ENCODE measurements at regions not wholly inside any gene's neighbourhood (a gene's known extent, or its start where the extent isn't known, plus 50 kb on each side); places are given as distances from the start of the nearest gene placed in this dataset.

DNA sequence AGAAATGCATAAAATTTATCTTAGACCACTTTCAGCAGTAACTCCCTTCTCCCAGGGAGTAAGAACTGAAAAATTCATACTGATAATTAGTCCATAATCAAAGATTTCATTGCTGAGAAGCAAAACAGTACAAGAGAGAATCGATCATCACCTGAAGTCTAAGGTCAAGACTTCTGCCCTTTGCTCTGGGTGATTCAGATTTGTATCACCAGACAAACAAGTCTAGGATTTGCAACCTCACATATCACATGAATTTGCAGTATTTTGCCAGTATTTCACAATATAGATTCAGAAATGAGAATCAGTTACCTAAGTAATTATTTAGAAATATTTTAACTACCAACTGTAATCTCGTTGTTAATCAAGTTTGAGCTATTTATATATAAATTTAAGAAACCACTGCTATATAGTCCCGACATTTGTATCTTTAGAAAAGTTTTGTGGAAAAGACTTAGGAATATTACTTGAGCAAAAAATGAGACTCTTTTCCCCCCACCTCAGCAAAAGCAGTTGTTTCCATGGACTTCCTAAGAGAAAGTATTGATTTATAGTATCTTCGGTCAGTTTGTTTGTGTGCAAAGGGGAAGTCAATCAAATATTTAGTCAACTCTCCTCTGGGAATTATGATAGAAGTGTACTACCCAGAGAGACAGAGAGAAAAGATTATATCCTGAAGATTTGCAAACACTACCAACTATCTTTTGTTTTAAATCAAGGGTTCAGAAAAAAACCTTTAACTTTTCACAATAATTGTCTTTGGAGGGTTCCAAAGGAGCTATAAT is 840.1 kb downstream of the TRHDE start:
- Histone ChIP-seq H4K5ac (ENCODE audit: insufficient read length, low read depth, low read length) (no peak overlapping the region), H2AFZ (ENCODE audit: low read length) (no peak overlapping the region), H3K36me3 (ENCODE audit: control insufficient read depth in 2 of 4, insufficient read depth in 4 of 4, low read length in 3 of 4) (no peaks in the 10 kb centered on the region), H3K4me3 (ENCODE audit: extremely low read depth in 1 of 4, insufficient read depth in 2 of 4, low read depth in 3 of 4, low read length in 4 of 4) (no peak overlapping the region), H2BK20ac (ENCODE audit: low read length) (no peak overlapping the region), H2AK5ac (ENCODE audit: low read depth, low read length) (no peak overlapping the region), H3K18ac (ENCODE audit: extremely low read depth, low read length) (no peak overlapping the region), H2BK5ac (ENCODE audit: low read depth, low read length) (no peak overlapping the region), H4K20me1 (replicated peaks in 1 of 2; ENCODE audit: control insufficient read depth in 1 of 2, insufficient read depth in 2 of 2, low read length in 2 of 2) (no peaks in the 10 kb centered on the region), H4K8ac (ENCODE audit: extremely low read depth, insufficient read depth, low read length) (no peak overlapping the region), H3K27me3 (replicated peaks in 1 of 4; ENCODE audit: control insufficient read depth in 3 of 4, extremely low read depth in 1 of 4, insufficient read depth in 3 of 4, low read length in 3 of 4) (no peaks in the 10 kb centered on the region), H4K91ac (replicated peaks; ENCODE audit: insufficient read length, low read length) (no peak overlapping the region), H3K9ac (replicated peaks in 1 of 4; ENCODE audit: extremely low read depth in 1 of 4, low read depth in 3 of 4, low read length in 3 of 4) (no peak overlapping the region), H3K14ac (ENCODE audit: insufficient read length) (no peak overlapping the region), H3K23me2 (ENCODE audit: low read depth, low read length) (no peaks in the 10 kb centered on the region), H2BK120ac (replicated peaks; ENCODE audit: low read depth, low read length) (no peak overlapping the region), H3K79me1 (ENCODE audit: low read depth, low read length) (no peaks in the 10 kb centered on the region), H3K27ac (ENCODE audit: low read depth, low read length) (no peak overlapping the region), H3K9me3 (ENCODE audit: insufficient read depth in 2 of 2, low read depth in 1 of 2, low read length in 1 of 2) (no peaks in the 10 kb centered on the region), H2BK12ac (ENCODE audit: low read depth, low read length) (no peak overlapping the region), H3K79me2 (ENCODE audit: control insufficient read depth in 1 of 2, insufficient read depth in 2 of 2, low read length in 2 of 2) (no peaks in the 10 kb centered on the region), H3K56ac (replicated peaks; ENCODE audit: insufficient read length, low read depth, low read length) (no peak overlapping the region), H3K4me1 (replicated peaks in 1 of 4; ENCODE audit: control insufficient read depth in 3 of 4, insufficient read depth in 4 of 4, low read length in 3 of 4) (no peaks in the 10 kb centered on the region), H3K4me2 (ENCODE audit: insufficient read depth in 1 of 2, low read depth in 2 of 2, low read length in 2 of 2) (no peak overlapping the region), H2BK15ac (ENCODE audit: low read length) (no peak overlapping the region), H3K4ac (replicated peaks; ENCODE audit: insufficient read length, low read depth, low read length) (no peak overlapping the region), H3K23ac (ENCODE audit: insufficient read length) (no peak overlapping the region)
- POLR2A ChIA-PET (ENCODE audit: partially characterized antibody): no interaction called here
- DNase-seq (ENCODE audit: low read depth in 1 of 2, low spot score in 2 of 2) (no peak), FAIRE-seq (no peak)
- 94% methylated on average over 4 of the region's 4 CpGs; no CpG with 5 or more reads in 1 of the 2 experiments for WGBS, 2 experiments (ENCODE audit: extremely low coverage in 1 of 2, insufficient coverage in 1 of 2, insufficient read length in 1 of 2, insufficient replicate concordance in 2 of 2, low coverage in 1 of 2, low lambda C conversion rate in 2 of 2, missing lambda C conversion rate in 1 of 2)
- CTCF ChIA-PET (ENCODE audit: partially characterized antibody): no interaction called here
- TF ChIP-seq CREB1 (IDR thresholded peaks at IDR 0.05) (no peak), RNF2 (IDR thresholded peaks at IDR 0.05; ENCODE audit: borderline replicate concordance, low read depth, low read length, missing control alignments, poor library complexity, severe bottlenecking) (no peak), NANOG (IDR thresholded peaks at IDR 0.05; ENCODE audit: insufficient read depth, low read depth, low read length, poor library complexity, severe bottlenecking) (no peak), TAF7 (optimal IDR thresholded peaks at IDR 0.05; ENCODE audit: borderline replicate concordance, low read depth, low read length) (no peak), PHF8 (conservative IDR thresholded peaks at IDR 0.05; ENCODE audit: low read depth, low read length) (no peak), CHD1 (IDR thresholded peaks at IDR 0.05; ENCODE audit: low read depth, low read length) (no peak), RXRA (IDR thresholded peaks at IDR 0.05; ENCODE audit: insufficient read depth, low read depth, low read length) (no peak)

Data from H1 (cell line).